Fibroblast of lung (primary cell): ENCODE measurements at regions not wholly inside any gene's neighbourhood (a gene's known extent, or its start where the extent isn't known, plus 50 kb on each side); places are given as distances from the start of the nearest gene placed in this dataset.

Experiments
- DNase-seq, 2 donors: peaks; one replicate each; pipeline versions ENCODE4 v3.0.0 to v3.0.0-alpha.2; 2010; ENCODE audit warnings: low read depth in 2 of 2
- H2AFZ ChIP-seq: 2 replicates; pipeline ENCODE4 v1.5.1; 2012; ENCODE audit warnings: low read length, control low read depth, inconsistent platforms
- H3K27ac ChIP-seq: 2 replicates; pipeline ENCODE4 v1.5.1; 2011; ENCODE audit warnings: low read length, control low read depth; ENCODE audit not compliant: insufficient read depth
- H3K27me3 ChIP-seq: 2 replicates; pipeline ENCODE4 v1.5.1; 2011; ENCODE audit warnings: mild to moderate bottlenecking, low read length; ENCODE audit not compliant: control insufficient read depth, insufficient read depth
- H3K36me3 ChIP-seq: 2 replicates; pipeline ENCODE4 v1.5.1; 2011; ENCODE audit warnings: low read length; ENCODE audit not compliant: control insufficient read depth, insufficient read depth
- H3K4me1 ChIP-seq: 2 replicates; pipeline ENCODE4 v1.5.1; 2011; ENCODE audit warnings: low read length; ENCODE audit not compliant: control insufficient read depth, insufficient read depth; ENCODE audit errors: extremely low read depth
- H3K4me2 ChIP-seq: 2 replicates; pipeline ENCODE4 v1.5.1; 2011; ENCODE audit warnings: low read length, control low read depth; ENCODE audit not compliant: insufficient read depth; ENCODE audit errors: extremely low read depth
- H3K4me3 ChIP-seq, 4 experiments: fragments of 200-600 bp in 1 of 4; sonication (generic) in 1 of 4; replicated peaks in 1 of 4; 2 replicates each; pipeline ENCODE4 v1.5.1; 2011 to 2016; ENCODE audit warnings: low read length in 4 of 4, low read depth in 3 of 4, mild to moderate bottlenecking in 3 of 4, control low read depth in 2 of 4, inconsistent platforms in 1 of 4, mixed read lengths in 1 of 4; ENCODE audit not compliant: insufficient read depth in 1 of 4; ENCODE audit errors: control extremely low read depth in 1 of 4
- H3K79me2 ChIP-seq: 2 replicates; pipeline ENCODE4 v1.5.1; 2012; ENCODE audit warnings: mild to moderate bottlenecking, low read length, inconsistent platforms; ENCODE audit not compliant: control insufficient read depth, insufficient read depth
- H3K9ac ChIP-seq: 2 replicates; pipeline ENCODE4 v1.5.1; 2011; ENCODE audit warnings: mild to moderate bottlenecking, low read length, control low read depth; ENCODE audit not compliant: insufficient read depth
- H3K9me3 ChIP-seq: 2 replicates; pipeline ENCODE4 v1.5.1; 2012; ENCODE audit warnings: low read depth, low read length; ENCODE audit not compliant: control insufficient read depth, insufficient read depth
- H4K20me1 ChIP-seq: 2 replicates; pipeline ENCODE4 v1.5.1; 2011; ENCODE audit warnings: low read length; ENCODE audit not compliant: control insufficient read depth, insufficient read depth; ENCODE audit errors: extremely low read depth
- CTCF ChIP-seq, 2 donors: IDR thresholded peaks in 1 of 2; conservative IDR thresholded peaks in 1 of 2; 1 replicate in 1 of 2; 2 replicates in 1 of 2; pipeline ENCODE4 v1.5.1; 2011 to 2012; ENCODE audit warnings: low read length in 2 of 2, control low read depth in 1 of 2, inconsistent platforms in 1 of 2, low read depth in 1 of 2, mild to moderate bottlenecking in 1 of 2
- EZH2 ChIP-seq: IDR thresholded peaks from 2 replicates; pipeline ENCODE4 v1.5.1; 2012; ENCODE audit warnings: low read length, control low read depth, mild to moderate bottlenecking; ENCODE audit errors: missing control alignments

- H3K4me2 ChIP-seq: no peak overlapping the region
- TF ChIP-seq CTCF (conservative IDR thresholded peaks at IDR 0.05 in 1 of 2, IDR thresholded peaks at IDR 0.05 in 1 of 2; ENCODE audit: low read depth in 1 of 2, low read length in 2 of 2) (no peak), EZH2 (no peak)
- H3K4me1 ChIP-seq: no peaks in the 10 kb centered on the region
- no peaks in the 10 kb centered on the region for H3K9me3 ChIP-seq
- no peak overlapping the region for H2AFZ ChIP-seq
- DNase-seq: peak in 1 of 2 donors; percentile 17
- H3K27me3 ChIP-seq: no peaks in the 10 kb centered on the region
- H3K27ac ChIP-seq: no peak overlapping the region
- no peak overlapping the region for H3K9ac ChIP-seq
- no peaks in the 10 kb centered on the region for H3K36me3 ChIP-seq
- no peak overlapping the region for H3K4me3 ChIP-seq
- no peaks in the 10 kb centered on the region for H4K20me1 ChIP-seq
- no peaks in the 10 kb centered on the region for H3K79me2 ChIP-seq
Measured at GRCh38 chr11:13884158-13884799, 78.2 kb upstream of the SPON1 start.

- no peak for DNase-seq
- H3K4me1 ChIP-seq: no peaks in the 10 kb centered on the region
- H3K4me2 ChIP-seq: no peak overlapping the region
- no peak overlapping the region for H3K9ac ChIP-seq
- H3K9me3 ChIP-seq: no peaks in the 10 kb centered on the region
- no peaks in the 10 kb centered on the region for H3K79me2 ChIP-seq
- H3K36me3 ChIP-seq: no peaks in the 10 kb centered on the region
- no peak overlapping the region for H3K27ac ChIP-seq
- TF ChIP-seq CTCF (conservative IDR thresholded peaks at IDR 0.05 in 1 of 2, IDR thresholded peaks at IDR 0.05 in 1 of 2; ENCODE audit: low read depth in 1 of 2, low read length in 2 of 2): no peak
- no peak for TF ChIP-seq EZH2
- no peaks in the 10 kb centered on the region for H4K20me1 ChIP-seq
- no peak overlapping the region for H2AFZ ChIP-seq
- no peaks in the 10 kb centered on the region for H3K27me3 ChIP-seq
- no peak overlapping the region for H3K4me3 ChIP-seq
Measured at GRCh38 chr11:13885083-13885482, 77.4 kb upstream of the SPON1 start.

GRCh38 chr11:13889552-13890249 lies 72.8 kb upstream of the SPON1 start:
- Histone ChIP-seq H3K9ac (no peak overlapping the region), H3K79me2 (no peaks in the 10 kb centered on the region)
- TF ChIP-seq CTCF (conservative IDR thresholded peaks at IDR 0.05 in 1 of 2, IDR thresholded peaks at IDR 0.05 in 1 of 2; ENCODE audit: low read depth in 1 of 2, low read length in 2 of 2) (no peak), EZH2 (no peak)

More at GRCh38 chr11:13889552-13890249, 72.8 kb upstream of the SPON1 start:
- no peak for DNase-seq
- no peak overlapping the region for H2AFZ ChIP-seq
- no peak overlapping the region for H3K4me2 ChIP-seq
- no peaks in the 10 kb centered on the region for H4K20me1 ChIP-seq
- no peaks in the 10 kb centered on the region for H3K9me3 ChIP-seq
- H3K27ac ChIP-seq: no peak overlapping the region
- no peaks in the 10 kb centered on the region for H3K36me3 ChIP-seq
- H3K27me3 ChIP-seq: no peaks in the 10 kb centered on the region
- H3K4me1 ChIP-seq: no peaks in the 10 kb centered on the region
- H3K4me3 ChIP-seq: no peak overlapping the region
